ENCODE measurements at regions not wholly inside any gene's neighbourhood (a gene's known extent, or its start where the extent isn't known, plus 50 kb on each side); places are given as distances from the start of the nearest gene placed in this dataset.

DNA sequence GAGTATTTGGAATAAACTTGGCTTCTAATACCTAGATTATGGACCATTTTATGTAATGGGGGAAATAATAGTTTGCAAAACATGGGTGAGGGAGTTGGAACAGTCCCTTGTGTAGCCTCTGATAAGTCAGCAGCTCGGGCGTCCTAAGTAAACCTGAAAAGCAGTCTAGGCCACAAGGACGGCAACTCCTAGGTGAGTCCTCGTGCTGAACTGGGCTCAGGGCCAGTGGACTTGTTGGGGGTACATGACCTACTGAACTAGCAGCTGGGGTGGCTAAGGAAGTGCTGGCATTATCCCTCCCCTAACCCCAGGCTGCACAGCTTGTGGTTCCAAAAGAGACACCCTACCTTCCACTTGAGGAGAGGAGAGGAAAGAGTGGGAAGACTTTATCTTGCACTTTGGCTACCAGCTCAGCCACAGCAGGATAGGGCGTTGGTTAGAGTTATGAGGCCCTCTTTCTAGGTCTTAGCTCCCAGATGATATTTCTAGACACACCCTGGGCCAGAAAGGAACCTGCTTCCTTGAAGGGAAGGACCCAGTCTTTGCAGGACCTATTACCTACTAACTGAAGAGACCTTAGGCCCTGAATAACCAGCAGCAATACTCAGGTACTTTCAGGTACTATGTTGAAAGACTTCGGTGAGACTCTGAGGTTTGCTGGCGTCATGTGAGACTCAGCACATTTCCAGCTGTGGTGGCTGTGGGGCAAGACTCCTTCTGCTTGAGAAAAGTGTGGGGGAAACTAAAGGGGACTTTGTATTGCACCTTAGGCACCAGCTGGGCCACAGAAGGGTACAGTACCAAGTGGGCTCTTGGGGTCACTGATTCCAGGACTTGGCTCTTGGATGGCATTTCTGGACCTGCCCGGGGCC is 71.0 kb downstream of the AQP4 start:
- no peak for DNase-seq (ENCODE audit: low spot score)

DNA sequence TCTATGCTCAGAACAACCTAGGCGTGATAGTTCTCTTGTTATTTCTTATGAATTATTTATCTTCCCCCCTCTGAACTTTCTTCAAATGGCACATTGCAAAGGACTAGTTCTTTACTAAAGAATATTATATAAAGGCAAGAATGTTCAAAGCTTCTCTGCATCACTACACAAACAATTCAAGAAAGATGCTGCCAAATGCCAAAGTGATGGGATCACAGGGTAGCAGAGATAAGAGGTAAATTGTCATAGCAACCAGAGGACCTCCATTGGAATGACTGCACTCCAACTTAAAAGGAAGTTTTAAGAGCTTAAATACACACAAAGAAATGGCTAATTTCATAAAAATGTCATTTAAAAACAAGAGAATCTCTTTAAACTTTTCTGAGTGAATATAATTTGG is 72.8 kb downstream of the AQP4 start:
- no peak for DNase-seq (ENCODE audit: low spot score)

DNA sequence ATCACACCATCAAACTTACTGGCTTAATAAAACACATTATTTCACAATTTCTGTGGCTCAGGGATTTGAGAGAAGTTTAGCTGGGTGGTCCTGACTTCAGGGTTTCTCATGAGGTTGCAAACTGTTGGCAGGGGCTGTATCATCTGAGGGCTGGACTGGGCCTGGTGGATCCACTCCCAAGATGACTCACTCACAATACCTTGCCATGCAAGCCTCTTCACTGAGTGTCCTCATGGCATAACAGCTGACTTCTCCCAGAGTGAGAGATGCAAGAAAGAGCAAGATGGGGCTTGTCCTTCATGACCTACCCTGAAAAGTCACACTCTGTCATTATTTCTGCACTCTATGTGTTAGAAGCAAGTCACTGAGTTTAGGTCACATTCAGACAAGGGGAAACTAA is 73.8 kb downstream of the AQP4 start:
- DNase-seq (ENCODE audit: low spot score) = no peak

DNA sequence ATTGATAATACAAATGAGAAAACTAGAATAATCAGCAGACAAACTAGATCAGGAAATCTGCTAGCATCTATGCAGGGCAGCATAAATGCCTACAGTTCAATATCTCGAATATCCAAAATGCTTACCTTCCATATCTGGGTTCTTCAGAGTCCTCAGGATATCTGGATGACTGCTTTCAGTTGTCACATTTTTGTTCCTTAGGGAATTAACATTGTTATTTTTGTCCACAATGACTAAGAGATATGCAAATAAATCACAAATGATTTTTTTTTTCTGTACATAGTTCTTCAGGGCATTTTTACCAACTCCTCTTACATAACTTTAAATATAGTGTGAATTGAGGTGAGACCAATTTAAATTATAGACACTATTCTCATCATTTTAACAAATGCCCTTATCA is 80.9 kb downstream of the AQP4 start:
- DNase-seq (ENCODE audit: low spot score) = no peak

DNA sequence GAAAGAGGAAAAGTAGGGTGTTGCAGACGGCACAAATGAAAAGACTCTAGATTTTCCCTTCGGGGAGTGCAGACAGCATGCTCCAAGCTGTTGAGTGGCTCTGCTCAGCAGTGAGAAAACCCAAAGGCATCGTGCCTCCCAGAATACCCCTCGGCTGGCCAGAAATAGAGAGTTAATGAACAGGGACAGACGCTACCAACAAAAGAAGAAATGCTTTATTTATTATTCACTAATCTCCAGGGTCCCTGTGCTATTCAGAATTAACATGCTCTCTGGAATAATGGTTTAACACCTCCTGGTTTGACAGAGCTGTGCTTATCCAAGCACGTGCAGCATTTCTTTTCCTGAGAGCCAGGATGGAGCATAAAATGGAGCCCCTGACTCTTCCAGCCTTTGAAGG is 82.3 kb downstream of the AQP4 start:
- DNase-seq (ENCODE audit: low spot score) = no peak

DNA sequence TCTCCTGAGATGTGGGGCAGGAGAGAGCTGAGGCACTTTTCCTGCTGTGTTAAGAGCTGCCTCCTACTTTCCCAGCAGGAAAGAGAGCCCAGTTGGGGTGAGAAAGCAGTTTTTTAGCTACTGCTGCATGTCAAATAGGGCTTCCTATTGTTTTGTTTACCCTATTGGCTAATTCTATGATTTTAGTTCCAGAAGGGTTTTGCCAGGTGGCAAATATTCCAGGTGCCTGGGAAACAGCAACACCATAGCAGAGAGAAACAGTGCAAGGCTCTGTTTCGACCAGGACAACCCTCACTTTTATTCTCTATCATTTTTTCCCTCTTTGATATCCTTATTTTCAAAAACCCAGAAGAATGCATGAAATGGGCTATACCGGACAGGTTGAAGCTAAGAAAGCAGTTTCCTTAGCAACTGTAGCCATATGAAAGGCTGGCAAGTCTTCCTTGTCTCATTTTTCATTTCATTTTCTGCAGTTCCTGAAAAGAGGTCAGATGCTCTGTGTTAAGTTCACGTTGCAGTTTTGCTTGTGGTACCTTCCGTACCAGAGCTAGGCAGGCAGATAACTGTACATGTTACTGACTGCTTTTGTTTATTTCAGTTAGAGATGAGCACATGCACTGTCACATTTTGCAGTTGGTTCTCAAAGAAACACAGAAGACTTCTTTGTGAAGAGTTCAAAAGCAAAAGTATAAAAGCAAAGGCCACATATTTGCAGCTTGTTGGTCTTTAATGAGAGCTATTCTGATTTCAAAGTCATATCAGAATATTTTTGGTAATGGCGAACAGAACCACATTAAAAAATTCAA is 84.8 kb downstream of the AQP4 start:
- no peak for DNase-seq (ENCODE audit: low spot score)

DNA sequence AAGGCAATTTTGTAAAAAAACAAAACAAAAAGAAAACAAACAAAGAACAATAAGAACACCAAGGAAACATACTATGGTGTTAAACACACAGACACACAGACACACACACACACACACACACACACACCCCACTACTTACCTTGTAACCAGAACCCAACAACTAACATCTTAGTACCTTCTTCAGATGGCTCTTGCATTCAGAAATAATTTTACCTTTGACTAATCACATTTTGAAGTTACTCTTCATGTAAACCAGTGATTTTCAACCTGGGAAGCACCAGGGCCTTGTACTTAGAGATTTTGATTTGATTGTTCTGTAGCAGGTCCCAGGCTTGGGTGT is 87.5 kb downstream of the AQP4 start:
- DNase-seq (ENCODE audit: low spot score) = no peak

DNA sequence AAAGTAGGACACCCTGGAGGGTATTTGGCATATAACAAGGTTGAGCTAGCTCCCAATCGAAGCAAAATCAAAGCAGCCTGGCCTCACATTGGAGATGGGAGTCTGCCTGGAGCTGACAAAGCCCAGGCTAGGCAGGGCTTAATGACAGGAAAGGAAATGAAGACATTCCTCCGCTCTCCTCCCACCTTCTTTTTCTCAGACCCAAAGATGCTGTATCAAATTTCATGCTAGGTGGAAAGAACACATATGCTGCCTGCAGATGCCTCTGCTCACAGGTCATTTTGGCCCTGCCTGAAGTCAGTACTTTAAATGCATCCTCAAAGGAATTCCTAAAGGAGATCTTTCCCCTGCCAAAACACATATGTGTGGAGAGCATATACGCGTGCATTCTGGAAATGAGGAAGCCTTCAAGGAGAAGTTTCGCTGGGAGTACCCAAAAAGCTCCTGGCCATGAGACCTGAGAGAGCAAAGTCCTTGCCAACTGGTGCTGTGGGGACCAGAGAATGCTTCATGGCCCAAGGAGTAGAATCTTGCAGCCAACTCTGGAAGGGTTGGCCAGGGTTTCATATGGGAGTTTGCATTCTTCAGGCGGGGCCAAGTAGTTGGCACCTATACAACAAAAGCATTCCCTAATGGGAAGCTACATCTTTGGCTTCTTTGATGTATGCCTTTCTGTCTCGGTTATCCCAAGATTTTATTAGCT is 88.0 kb downstream of the AQP4 start:
- DNase-seq (ENCODE audit: low spot score) = no peak

DNA sequence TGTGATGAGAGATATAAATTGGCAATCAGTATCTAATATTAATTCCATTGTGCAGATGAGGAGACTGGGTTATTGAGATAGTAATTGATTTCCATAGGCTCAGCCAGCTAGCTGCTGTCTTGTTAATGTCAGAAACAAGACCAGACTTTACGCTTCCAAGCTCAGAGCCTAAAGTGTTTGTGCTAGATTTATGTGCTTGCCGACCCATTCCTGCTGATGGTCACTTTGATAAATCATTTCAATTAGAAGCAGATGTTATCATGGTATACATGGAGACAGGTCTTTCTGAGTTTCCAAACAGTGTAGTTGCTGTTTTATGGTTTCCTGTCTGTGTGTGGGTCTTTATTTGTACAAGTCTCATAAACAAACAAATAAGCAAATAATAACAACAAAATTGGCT is 92.8 kb downstream of the AQP4 start:
- no peak for DNase-seq (ENCODE audit: low spot score)

DNA sequence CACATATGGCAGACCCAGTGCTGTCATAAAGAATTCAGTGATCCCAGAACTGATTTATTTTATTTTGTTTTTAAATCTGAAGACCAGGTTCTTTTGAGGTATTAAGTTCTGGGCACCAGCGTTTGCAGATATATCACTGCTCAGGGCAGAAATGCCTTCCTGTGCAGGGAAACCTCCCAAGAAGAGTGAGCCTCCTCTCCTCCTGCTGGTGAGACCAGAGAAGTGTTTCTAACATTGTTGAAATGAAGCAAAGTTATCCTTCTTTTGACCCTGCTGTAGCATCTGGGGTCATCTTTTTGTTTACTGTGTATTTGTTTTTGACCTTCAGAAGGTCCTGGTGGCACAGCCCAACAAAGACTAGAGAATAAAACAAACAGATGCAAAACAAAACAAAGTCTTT is 94.0 kb downstream of the AQP4 start:
- no peak for DNase-seq (ENCODE audit: low spot score)

DNA sequence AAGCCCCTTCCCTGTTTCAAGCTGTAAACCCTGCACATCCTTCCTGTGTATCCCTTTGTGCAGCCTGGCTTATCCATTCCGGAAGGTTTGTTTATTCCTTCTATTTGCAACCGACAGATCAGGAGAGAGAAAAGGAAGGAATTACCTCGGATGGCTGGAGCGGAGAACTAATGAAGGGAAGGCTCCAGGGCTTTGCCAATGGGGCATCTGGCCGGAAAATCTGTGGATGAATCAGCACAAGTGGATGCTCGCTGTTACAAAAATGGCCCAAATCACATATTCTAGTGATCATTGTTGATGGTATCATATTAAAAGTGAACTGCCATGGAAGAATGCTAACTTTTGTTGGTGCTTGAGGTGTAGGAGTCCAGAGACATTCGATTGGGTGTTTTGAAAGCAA is 97.1 kb downstream of the AQP4 start:
- DNase-seq (ENCODE audit: low spot score) = no peak

DNA sequence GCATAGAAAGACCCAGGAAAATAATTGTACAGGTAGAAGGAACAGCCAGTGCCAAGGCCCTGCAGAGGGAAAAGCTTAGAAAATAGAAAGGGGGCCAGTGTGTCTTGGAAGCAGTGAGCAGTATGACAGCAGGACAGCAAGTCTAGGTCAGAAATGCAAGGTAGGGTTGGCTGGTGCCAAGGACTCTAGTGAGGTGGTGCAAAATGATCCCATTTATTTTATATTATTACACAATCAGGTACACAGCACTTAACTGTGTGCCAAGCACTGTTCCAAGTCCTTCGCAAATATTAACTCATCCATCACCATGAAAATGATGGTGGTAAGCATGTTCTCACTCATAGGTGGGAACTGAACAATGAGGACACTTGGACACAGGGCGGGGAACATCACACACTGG is 100.0 kb downstream of the AQP4 start:
- no peak for DNase-seq (ENCODE audit: low spot score)

DNA sequence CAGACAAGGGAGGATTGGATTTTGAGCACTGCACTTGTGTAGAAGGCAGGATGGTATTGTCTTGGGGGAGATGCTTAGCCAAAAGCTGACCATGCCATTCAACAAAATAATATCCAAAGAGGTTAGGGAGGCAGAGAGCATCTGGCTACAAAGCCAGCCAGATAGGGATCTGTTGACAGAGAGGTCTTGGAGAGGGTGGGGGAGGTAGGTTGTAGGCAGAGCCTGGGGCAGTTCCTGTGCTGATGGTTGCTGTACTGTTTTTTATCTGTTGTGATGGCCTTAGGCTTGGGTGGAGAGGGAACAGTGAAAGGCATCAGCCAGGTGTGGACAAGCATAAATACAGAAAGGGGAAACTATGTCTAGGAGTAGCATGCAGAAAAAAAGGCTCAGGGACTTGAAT is 100.9 kb downstream of the AQP4 start:
- no peak for DNase-seq (ENCODE audit: low spot score)

DNA sequence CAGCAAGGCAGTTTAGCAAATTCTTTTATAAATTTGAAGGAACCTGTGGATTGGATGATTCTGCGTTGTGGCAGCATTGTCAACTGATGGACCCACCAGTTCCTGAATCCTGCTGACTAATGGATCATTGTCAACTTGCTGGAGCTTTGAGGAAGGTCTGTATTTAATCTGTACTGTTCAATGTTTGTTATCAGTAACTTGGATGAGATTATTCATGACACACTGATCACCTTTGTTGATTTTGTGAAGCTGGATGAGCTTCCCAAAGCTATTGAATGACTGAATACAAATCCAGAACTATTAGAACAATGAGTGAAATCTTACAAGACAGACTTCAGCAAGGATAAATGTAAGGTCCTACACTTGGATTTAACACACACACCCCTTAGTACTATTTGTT is 101.3 kb downstream of the AQP4 start:
- no peak for DNase-seq (ENCODE audit: low spot score)

DNA sequence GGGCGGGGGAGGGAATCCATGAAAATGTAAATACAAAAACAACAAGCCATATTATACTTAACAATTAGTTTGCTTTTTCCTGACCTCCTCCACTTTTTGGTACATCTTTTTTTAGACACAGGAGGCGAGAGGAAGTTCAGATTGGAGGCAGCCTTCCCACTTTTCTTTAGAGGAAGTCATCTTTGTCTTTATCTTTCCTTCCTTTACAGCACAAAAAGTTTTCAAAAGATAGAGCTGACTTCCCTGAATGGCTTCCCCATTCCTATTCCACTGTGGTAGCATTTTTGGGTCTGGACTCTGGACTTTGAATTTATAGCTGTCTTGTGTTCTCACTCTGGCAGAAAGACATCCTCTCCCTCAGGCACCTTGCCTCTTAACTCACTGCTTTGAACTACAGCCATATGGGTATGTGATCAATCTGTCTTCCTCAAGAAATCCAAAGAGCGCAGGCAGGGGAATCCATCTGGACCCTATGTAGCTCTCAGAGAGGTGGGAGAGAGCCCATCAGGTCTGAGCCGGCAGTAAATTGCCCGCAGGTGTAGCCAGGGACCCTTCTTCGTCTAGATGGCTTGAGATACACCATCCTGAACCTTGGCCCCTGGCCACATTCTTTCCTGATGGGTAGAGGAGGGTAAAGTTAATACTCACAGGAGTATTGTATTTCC is 101.9 kb downstream of the AQP4 start:
- DNase-seq (ENCODE audit: low spot score) = no peak

DNA sequence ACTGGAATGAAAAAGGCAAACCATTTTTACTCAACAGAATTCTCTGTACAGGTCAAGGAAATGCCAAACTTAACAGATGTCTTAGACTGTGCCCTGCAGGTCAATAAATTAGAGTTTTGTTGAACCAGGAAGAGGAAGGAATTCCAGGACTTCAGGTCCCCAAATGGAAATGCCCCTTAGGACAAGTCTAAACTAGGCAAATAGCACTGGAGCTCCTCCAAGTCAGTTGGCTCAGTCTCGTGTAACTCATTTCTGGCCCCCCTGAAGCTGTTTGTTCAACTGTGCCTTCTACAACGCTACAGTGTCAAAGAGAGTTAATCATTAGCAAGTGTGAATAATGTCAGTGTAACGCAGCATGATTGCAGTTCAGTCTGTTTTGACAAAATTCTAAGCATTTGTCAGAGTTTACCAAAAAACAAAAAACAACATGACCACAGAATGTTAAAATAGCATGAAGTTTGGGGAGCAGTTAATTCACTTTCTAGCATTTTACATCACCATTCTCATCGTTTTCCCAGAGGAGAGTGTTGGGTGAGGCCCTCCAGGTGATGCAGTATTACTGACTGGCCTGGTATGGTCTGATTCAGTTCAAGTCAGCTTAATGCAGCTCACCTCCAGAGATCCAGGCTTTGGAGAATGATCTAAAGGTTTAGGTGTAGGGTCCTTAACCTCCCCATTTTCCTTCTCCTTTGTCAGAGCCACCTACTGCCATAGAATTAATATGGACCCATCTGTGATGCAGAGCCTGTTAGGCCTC is 108.1 kb downstream of the AQP4 start:
- DNase-seq (ENCODE audit: low spot score) = no peak

DNA sequence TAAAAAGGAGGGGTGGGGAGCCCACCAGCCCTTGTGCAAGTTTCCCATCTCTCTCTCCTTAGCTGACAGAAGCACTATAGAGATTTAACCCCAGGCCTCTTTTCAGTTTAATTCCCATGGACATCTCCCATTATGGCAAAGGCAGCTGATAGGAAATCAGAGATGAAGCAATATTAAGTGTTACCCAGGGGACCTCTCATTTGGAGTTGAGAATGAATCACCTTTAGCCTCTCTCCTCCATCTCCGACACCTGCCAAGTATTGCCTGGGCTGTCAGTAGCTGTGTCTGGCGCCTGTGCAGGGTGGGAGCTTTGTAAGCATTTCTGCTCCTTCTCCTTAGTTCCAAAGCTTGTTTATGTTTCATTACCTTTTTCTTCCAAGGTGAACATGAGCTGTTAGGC is 109.0 kb downstream of the AQP4 start:
- no peak for DNase-seq (ENCODE audit: low spot score)

DNA sequence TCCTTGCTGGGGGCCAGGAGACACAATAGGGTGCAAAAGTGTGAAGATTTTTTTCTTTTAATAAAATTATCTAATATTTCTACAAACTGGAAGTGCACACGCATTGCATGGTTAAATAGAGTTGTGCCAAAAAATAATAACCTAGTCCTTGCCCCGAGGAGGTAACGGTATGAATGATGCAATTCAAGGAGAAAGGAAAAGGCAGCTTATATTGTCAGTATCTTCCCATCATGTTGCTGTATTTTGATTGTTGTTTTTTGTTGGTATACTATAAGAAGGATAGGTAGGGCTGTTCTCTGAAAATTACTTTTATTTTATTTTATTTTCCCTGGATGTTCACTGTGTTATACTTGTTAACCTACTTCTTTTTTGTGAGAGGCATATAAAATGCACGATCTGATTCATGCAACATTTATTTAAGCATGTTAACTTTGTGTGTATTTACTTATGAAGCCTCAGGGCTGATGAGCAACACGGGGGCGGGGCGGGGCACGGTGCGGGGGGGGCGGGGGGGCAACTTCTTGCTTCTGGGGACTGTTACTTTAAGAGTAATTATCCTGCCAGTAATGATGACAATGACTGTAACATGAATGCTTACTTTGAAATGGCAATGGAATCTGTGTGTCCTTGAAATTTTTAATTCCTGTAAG is 118.6 kb downstream of the AQP4 start:
- DNase-seq (ENCODE audit: low spot score) = no peak

DNA sequence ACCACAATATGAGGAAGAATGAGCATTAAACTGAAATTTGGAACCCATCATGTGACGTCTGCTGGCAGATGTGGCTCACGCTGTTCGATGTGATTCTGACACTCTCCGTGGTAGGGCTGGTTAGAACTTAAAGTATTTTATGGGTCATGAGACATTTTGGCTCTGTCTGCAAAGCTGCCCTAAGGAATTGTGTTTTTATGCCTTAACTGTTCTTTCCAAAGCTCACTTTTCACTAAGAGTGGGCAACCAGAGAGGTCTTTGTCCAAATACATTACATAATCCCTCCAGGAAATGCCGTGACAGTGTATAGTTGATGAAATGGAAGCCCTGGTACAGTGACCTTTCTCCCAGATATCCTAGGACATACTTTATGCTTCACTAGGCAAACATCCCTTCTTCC is 119.1 kb downstream of the AQP4 start:
- DNase-seq (ENCODE audit: low spot score) = no peak

DNA sequence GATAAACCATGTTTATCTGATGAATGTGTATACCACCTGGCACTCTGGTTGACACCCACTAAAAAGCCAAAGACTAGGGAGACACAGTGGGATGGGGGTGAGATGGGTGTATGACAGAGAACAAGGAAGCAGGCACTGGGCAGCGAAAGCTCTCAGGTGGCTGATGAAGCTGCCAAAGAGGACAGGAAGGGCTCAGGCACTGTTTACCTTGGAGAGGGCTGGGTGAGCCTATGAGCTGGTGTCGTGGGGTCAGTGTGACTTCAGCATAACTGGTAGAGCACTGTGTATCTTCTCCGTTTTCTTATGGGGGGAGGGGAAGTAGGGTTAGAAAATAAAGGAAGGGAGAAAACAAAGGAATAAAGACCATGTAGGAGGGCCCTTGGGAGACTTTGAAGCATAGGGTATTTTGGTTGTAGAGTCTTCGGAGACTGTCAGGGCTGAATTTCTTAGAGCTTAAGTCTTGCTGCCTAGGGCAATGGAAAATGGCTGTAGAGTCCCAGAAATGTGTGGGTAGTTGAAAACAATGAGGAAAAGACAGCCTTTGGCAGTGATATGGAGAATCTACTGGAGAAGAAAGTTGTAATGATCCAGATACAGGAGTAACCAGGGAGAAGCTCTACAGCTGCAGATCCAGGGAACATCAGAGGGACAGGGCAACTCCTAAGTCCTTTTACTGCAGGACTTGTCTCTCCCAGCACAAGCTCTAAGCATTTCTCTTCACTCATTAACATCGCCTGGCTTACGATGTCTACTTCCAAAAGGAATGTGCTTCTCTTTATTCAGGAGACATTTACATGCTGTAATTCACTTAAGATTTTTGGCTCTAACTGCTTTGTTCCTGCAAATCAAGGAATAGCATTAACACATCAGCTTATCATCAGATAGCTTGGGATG is 120.0 kb downstream of the AQP4 start:
- DNase-seq (ENCODE audit: low spot score) = no peak

Measured in RKO (cell line).